GM06990 (cell line): ENCODE measurements at regions not wholly inside any gene's neighbourhood (a gene's known extent, or its start where the extent isn't known, plus 50 kb on each side); places are given as distances from the start of the nearest gene placed in this dataset.

ENCODE experiments used
- DNase-seq: peaks from one replicate; pipeline ENCODE4 v3.0.0-alpha.2; 2011; ENCODE audit not compliant: insufficient read length; ENCODE audit errors: extremely low read depth
- H3K27me3 ChIP-seq: replicated peaks from 2 replicates; pipeline ENCODE4 v1.6.0; 2011; ENCODE audit warnings: low read length; ENCODE audit not compliant: control insufficient read depth, insufficient read depth
- H3K36me3 ChIP-seq: 2 replicates; pipeline ENCODE4 v1.5.1; 2011; ENCODE audit warnings: low read length; ENCODE audit not compliant: control insufficient read depth, insufficient read depth
- H3K4me3 ChIP-seq: replicated peaks from 2 replicates; pipeline ENCODE4 v1.5.1; 2011; ENCODE audit warnings: low read depth, mild to moderate bottlenecking, control low read depth, low read length
- TF ChIP-seq, protein P1 (sequence below): IDR thresholded peaks from 2 replicates; pipeline ENCODE4 v1.5.1; 2011; ENCODE audit warnings: low read length, control low read depth, mild to moderate bottlenecking, inconsistent platforms; ENCODE audit not compliant: insufficient read depth, poor library complexity, severe bottlenecking

GRCh38 chr16:6678586-6678985 is 654.1 kb upstream of the RBFOX1 start:
- Histone ChIP-seq H3K36me3 (no peaks in the 10 kb centered on the region), H3K27me3 (no peaks in the 10 kb centered on the region), H3K4me3 (no peak overlapping the region)
- TF ChIP-seq, protein P1, sequence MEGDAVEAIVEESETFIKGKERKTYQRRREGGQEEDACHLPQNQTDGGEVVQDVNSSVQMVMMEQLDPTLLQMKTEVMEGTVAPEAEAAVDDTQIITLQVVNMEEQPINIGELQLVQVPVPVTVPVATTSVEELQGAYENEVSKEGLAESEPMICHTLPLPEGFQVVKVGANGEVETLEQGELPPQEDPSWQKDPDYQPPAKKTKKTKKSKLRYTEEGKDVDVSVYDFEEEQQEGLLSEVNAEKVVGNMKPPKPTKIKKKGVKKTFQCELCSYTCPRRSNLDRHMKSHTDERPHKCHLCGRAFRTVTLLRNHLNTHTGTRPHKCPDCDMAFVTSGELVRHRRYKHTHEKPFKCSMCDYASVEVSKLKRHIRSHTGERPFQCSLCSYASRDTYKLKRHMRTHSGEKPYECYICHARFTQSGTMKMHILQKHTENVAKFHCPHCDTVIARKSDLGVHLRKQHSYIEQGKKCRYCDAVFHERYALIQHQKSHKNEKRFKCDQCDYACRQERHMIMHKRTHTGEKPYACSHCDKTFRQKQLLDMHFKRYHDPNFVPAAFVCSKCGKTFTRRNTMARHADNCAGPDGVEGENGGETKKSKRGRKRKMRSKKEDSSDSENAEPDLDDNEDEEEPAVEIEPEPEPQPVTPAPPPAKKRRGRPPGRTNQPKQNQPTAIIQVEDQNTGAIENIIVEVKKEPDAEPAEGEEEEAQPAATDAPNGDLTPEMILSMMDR = no peak
- no peak for DNase-seq

GRCh38 chr16:6674071-6674470 is 658.6 kb upstream of the RBFOX1 start:
- TF ChIP-seq, protein P1 = no peak
- Histone ChIP-seq H3K4me3 (no peak overlapping the region), H3K27me3 (no peaks in the 10 kb centered on the region), H3K36me3 (no peaks in the 10 kb centered on the region)
- DNase-seq = no peak

GRCh38 chr16:6672507-6672906 is 660.1 kb upstream of the RBFOX1 start:
- DNase-seq = no peak
- Histone ChIP-seq H3K4me3 (no peak overlapping the region), H3K27me3 (no peaks in the 10 kb centered on the region), H3K36me3 (no peaks in the 10 kb centered on the region)
- TF ChIP-seq, protein P1 = no peak

GRCh38 chr16:6667393-6667792 is 665.3 kb upstream of the RBFOX1 start:
- Histone ChIP-seq H3K27me3 (no peaks in the 10 kb centered on the region), H3K4me3 (no peak overlapping the region), H3K36me3 (no peaks in the 10 kb centered on the region)
- TF ChIP-seq, protein P1 = no peak
- no peak for DNase-seq

GRCh38 chr16:6665126-6665525 is 667.5 kb upstream of the RBFOX1 start:
- DNase-seq = no peak
- TF ChIP-seq, protein P1 = no peak
- Histone ChIP-seq H3K4me3 (no peak overlapping the region), H3K27me3 (no peaks in the 10 kb centered on the region), H3K36me3 (no peaks in the 10 kb centered on the region)

- no peaks in the 10 kb centered on the region for H3K36me3 ChIP-seq
- no peak overlapping the region for H3K4me3 ChIP-seq
- no peak for DNase-seq
- no peaks in the 10 kb centered on the region for H3K27me3 ChIP-seq
- TF ChIP-seq, protein P1 = no peak
These were observed 669.0 kb upstream of the RBFOX1 start for GRCh38 chr16:6663668-6664067.
